ENCODE measurements at regions not wholly inside any gene's neighbourhood (a gene's known extent, or its start where the extent isn't known, plus 50 kb on each side); places are given as distances from the start of the nearest gene placed in this dataset.

GRCh38 chr5:63175850-63176249 lies 597.2 kb downstream of the LRRC70 start:
- WGBS (ENCODE audit: insufficient coverage): 97% methylated on average over 5 of the region's 5 CpGs
- H2AFZ ChIP-seq (ENCODE audit: insufficient read depth, low read depth, low read length, poor library complexity, severe bottlenecking): no peak overlapping the region

GRCh38 chr5:63170486-63170885 lies 591.9 kb downstream of the LRRC70 start:
- Histone ChIP-seq H3K9ac (ENCODE audit: insufficient read depth, low read length, poor library complexity, severe bottlenecking) (no peak overlapping the region), H4K20me1 (ENCODE audit: insufficient read depth, low read length) (no peaks in the 10 kb centered on the region), H3K4me3 (replicated peaks in 1 of 3; ENCODE audit: low read depth in 2 of 3, low read length in 3 of 3) (no peak overlapping the region), H3K27ac (ENCODE audit: low read depth in 1 of 2, low read length in 2 of 2) (no peak overlapping the region), H3K4me2 (replicated peaks; ENCODE audit: extremely low read depth, low read length, poor library complexity, severe bottlenecking) (no peak overlapping the region), H3K9me3 (replicated peaks in 1 of 2; ENCODE audit: control insufficient read depth in 1 of 2, insufficient read depth in 1 of 2, low read length in 2 of 2) (no peaks in the 10 kb centered on the region), H3K4me1 (ENCODE audit: control insufficient read depth in 1 of 2, insufficient read depth in 2 of 2, low read length in 2 of 2) (no peaks in the 10 kb centered on the region), H3K27me3 (ENCODE audit: control insufficient read depth in 2 of 2, insufficient read depth in 2 of 2, low read length in 2 of 2) (no peaks in the 10 kb centered on the region), H3K79me2 (ENCODE audit: insufficient read depth, low read length) (no peaks in the 10 kb centered on the region), H2AFZ (ENCODE audit: insufficient read depth, low read depth, low read length, poor library complexity, severe bottlenecking) (no peak overlapping the region), H3K36me3 (replicated peaks in 1 of 2; ENCODE audit: control insufficient read depth in 1 of 2, insufficient read depth in 2 of 2, low read length in 2 of 2) (no peaks in the 10 kb centered on the region)
- H3K4me3 Mint-ChIP-seq: no peak overlapping the region
- WGBS (ENCODE audit: insufficient coverage): 80% methylated on average over 4 of the region's 6 CpGs
- DNase-seq: no peak
- TF ChIP-seq CTCF (IDR thresholded peaks at IDR 0.05): no peak
- intact Hi-C loops (cut with micrococcal nuclease): no loop called here
- no peaks in the 10 kb centered on the region for H3K4me1 Mint-ChIP-seq
- H3K36me3 Mint-ChIP-seq: no peaks in the 10 kb centered on the region
- no peaks in the 10 kb centered on the region for H3K27me3 Mint-ChIP-seq (ENCODE audit: low read depth in 3 of 3)
- H3K9me3 Mint-ChIP-seq: peaks cover 0 to 6% (median 2%) of the 10 kb centered on the region in 7 donors
- no peak overlapping the region for H3K27ac Mint-ChIP-seq

More at GRCh38 chr5:63175850-63176249, 597.2 kb downstream of the LRRC70 start:
- Histone ChIP-seq H3K36me3 (replicated peaks in 1 of 2; ENCODE audit: control insufficient read depth in 1 of 2, insufficient read depth in 2 of 2, low read length in 2 of 2) (no peaks in the 10 kb centered on the region), H4K20me1 (ENCODE audit: insufficient read depth, low read length) (no peaks in the 10 kb centered on the region), H3K27ac (ENCODE audit: low read depth in 1 of 2, low read length in 2 of 2) (no peak overlapping the region), H3K27me3 (ENCODE audit: control insufficient read depth in 2 of 2, insufficient read depth in 2 of 2, low read length in 2 of 2) (no peaks in the 10 kb centered on the region), H3K4me1 (ENCODE audit: control insufficient read depth in 1 of 2, insufficient read depth in 2 of 2, low read length in 2 of 2) (no peaks in the 10 kb centered on the region), H3K4me3 (replicated peaks in 1 of 3; ENCODE audit: low read depth in 2 of 3, low read length in 3 of 3) (no peak overlapping the region), H3K9ac (ENCODE audit: insufficient read depth, low read length, poor library complexity, severe bottlenecking) (no peak overlapping the region), H3K79me2 (ENCODE audit: insufficient read depth, low read length) (no peaks in the 10 kb centered on the region), H3K9me3 (replicated peaks in 1 of 2; ENCODE audit: control insufficient read depth in 1 of 2, insufficient read depth in 1 of 2, low read length in 2 of 2) (peaks cover 0 to 11% of the 10 kb centered on the region in 2 donors), H3K4me2 (replicated peaks; ENCODE audit: extremely low read depth, low read length, poor library complexity, severe bottlenecking) (no peak overlapping the region)
- H3K4me3 Mint-ChIP-seq: no peak overlapping the region
- TF ChIP-seq CTCF (IDR thresholded peaks at IDR 0.05): no peak
- no peak for DNase-seq
- H3K9me3 Mint-ChIP-seq: peaks cover 0 to 11% (median 2%) of the 10 kb centered on the region in 7 donors
- no peaks in the 10 kb centered on the region for H3K4me1 Mint-ChIP-seq
- H3K27ac Mint-ChIP-seq: no peak overlapping the region
- intact Hi-C loops (cut with micrococcal nuclease): no loop called here
- H3K36me3 Mint-ChIP-seq: no peaks in the 10 kb centered on the region
- H3K27me3 Mint-ChIP-seq (ENCODE audit: low read depth in 3 of 3): no peaks in the 10 kb centered on the region

All from CD14-positive monocyte (primary cell).